ENCODE measurements at regions not wholly inside any gene's neighbourhood (a gene's known extent, or its start where the extent isn't known, plus 50 kb on each side); places are given as distances from the start of the nearest gene placed in this dataset.

DNA sequence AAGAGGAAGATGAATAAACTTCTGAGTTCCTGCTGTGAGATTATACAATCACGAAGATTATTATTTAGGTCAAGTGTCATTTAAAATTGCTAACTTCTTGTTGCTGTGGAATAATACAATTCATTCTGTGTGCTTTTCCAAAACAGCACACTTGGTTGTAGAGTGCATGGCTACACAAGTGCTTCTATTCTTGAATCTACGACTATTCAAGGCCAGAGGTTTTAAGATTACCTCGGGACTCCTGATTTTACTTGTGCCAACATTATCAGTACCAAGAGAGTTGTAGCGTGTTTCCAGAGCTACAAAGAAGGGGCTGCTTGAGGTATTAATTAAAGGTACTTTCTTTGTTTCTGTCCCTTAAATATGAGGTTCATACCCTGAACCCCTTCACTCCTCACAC lies 234.0 kb upstream of the PCDH9 start:
- no peaks in the 10 kb centered on the region for H3K4me1 ChIP-seq (ENCODE audit: control insufficient read depth, insufficient read depth, low read length)
- H3K27ac ChIP-seq (ENCODE audit: extremely low read depth, low read depth, low read length) = no peak overlapping the region
- H3K9me3 ChIP-seq (ENCODE audit: control insufficient read depth, insufficient read depth, low read depth, low read length) = no peaks in the 10 kb centered on the region
- no peaks in the 10 kb centered on the region for H3K36me3 ChIP-seq (ENCODE audit: control insufficient read depth in 2 of 2, insufficient read depth in 1 of 2, low read length in 2 of 2)
- H3K4me3 ChIP-seq (ENCODE audit: low read depth, low read length) = no peak overlapping the region
- ChIA-PET POLR2A (no interaction called here), CTCF (no interaction called here)
- TF ChIP-seq ZNF707 (tag by site-specific recombination; IDR thresholded peaks at IDR 0.05) (no peak), ZNF510 (tag by site-specific recombination; IDR thresholded peaks at IDR 0.05; ENCODE audit: insufficient replicate concordance) (no peak), ZNF114 (tag by site-specific recombination; IDR thresholded peaks at IDR 0.05) (no peak), BCL11B (tag by site-specific recombination; IDR thresholded peaks at IDR 0.05; ENCODE audit: low read depth) (no peak), ZNF175 (tag by site-specific recombination; IDR thresholded peaks at IDR 0.05) (no peak), ZNF501 (tag by site-specific recombination; IDR thresholded peaks at IDR 0.05) (no peak), ZNF549 (tag by site-specific recombination; IDR thresholded peaks at IDR 0.05) (no peak), RBAK (tag by site-specific recombination; IDR thresholded peaks at IDR 0.05) (no peak), ZNF202 (tag by site-specific recombination; IDR thresholded peaks at IDR 0.05; ENCODE audit: borderline replicate concordance) (no peak), ZNF214 (tag by site-specific recombination; IDR thresholded peaks at IDR 0.05; ENCODE audit: borderline replicate concordance) (no peak)
- TF ChIP-seq, protein P1, sequence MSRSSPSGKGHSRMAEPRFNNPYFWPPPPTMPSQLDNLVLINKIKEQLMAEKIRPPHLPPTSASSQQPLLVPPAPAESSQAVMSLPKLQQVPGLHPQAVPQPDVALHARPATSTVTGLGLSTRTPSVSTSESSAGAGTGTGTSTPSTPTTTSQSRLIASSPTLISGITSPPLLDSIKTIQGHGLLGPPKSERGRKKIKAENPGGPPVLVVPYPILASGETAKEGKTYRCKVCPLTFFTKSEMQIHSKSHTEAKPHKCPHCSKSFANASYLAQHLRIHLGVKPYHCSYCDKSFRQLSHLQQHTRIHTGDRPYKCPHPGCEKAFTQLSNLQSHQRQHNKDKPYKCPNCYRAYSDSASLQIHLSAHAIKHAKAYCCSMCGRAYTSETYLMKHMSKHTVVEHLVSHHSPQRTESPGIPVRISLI (tag by site-specific recombination; IDR thresholded peaks at IDR 0.05) = no peak
- TF ChIP-seq, protein P2, sequence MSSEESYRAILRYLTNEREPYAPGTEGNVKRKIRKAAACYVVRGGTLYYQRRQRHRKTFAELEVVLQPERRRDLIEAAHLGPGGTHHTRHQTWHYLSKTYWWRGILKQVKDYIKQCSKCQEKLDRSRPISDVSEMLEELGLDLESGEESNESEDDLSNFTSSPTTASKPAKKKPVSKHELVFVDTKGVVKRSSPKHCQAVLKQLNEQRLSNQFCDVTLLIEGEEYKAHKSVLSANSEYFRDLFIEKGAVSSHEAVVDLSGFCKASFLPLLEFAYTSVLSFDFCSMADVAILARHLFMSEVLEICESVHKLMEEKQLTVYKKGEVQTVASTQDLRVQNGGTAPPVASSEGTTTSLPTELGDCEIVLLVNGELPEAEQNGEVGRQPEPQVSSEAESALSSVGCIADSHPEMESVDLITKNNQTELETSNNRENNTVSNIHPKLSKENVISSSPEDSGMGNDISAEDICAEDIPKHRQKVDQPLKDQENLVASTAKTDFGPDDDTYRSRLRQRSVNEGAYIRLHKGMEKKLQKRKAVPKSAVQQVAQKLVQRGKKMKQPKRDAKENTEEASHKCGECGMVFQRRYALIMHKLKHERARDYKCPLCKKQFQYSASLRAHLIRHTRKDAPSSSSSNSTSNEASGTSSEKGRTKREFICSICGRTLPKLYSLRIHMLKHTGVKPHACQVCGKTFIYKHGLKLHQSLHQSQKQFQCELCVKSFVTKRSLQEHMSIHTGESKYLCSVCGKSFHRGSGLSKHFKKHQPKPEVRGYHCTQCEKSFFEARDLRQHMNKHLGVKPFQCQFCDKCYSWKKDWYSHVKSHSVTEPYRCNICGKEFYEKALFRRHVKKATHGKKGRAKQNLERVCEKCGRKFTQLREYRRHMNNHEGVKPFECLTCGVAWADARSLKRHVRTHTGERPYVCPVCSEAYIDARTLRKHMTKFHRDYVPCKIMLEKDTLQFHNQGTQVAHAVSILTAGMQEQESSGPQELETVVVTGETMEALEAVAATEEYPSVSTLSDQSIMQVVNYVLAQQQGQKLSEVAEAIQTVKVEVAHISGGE (tag by site-specific recombination; conservative IDR thresholded peaks at IDR 0.05; ENCODE audit: low read depth) = no peak

DNA sequence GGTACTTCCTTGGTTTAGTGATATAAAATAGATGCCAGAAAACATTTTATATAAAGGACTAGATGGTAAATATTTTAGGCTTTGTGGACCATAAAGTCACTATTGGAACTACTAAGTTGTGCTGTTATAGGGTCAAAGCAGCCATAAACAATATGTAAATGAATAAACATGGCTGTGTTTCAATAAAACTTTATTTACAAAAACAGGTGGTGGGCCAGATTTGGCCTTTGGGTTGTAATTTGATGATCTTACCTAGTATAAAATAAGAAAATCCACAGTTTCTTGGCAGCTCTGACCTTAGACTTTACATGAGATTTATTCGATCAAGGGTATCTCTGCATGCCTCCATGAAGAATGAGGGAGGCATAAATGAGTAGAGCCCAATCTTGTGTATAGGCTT lies 232.0 kb upstream of the PCDH9 start:
- Histone ChIP-seq H3K9me3 (ENCODE audit: control insufficient read depth, insufficient read depth, low read depth, low read length) (no peaks in the 10 kb centered on the region), H3K4me1 (ENCODE audit: control insufficient read depth, insufficient read depth, low read length) (no peaks in the 10 kb centered on the region), H3K4me3 (ENCODE audit: low read depth, low read length) (no peak overlapping the region), H3K36me3 (ENCODE audit: control insufficient read depth in 2 of 2, insufficient read depth in 1 of 2, low read length in 2 of 2) (no peaks in the 10 kb centered on the region), H3K27ac (ENCODE audit: extremely low read depth, low read depth, low read length) (no peak overlapping the region)
- ChIA-PET POLR2A (no interaction called here), CTCF (no interaction called here)
- TF ChIP-seq BCL11A (tag by site-specific recombination; IDR thresholded peaks at IDR 0.05; ENCODE audit: low read depth) = no peak
- no peak for TF ChIP-seq MYNN (tag by site-specific recombination; IDR thresholded peaks at IDR 0.05; ENCODE audit: borderline replicate concordance)
- TF ChIP-seq, protein P3, sequence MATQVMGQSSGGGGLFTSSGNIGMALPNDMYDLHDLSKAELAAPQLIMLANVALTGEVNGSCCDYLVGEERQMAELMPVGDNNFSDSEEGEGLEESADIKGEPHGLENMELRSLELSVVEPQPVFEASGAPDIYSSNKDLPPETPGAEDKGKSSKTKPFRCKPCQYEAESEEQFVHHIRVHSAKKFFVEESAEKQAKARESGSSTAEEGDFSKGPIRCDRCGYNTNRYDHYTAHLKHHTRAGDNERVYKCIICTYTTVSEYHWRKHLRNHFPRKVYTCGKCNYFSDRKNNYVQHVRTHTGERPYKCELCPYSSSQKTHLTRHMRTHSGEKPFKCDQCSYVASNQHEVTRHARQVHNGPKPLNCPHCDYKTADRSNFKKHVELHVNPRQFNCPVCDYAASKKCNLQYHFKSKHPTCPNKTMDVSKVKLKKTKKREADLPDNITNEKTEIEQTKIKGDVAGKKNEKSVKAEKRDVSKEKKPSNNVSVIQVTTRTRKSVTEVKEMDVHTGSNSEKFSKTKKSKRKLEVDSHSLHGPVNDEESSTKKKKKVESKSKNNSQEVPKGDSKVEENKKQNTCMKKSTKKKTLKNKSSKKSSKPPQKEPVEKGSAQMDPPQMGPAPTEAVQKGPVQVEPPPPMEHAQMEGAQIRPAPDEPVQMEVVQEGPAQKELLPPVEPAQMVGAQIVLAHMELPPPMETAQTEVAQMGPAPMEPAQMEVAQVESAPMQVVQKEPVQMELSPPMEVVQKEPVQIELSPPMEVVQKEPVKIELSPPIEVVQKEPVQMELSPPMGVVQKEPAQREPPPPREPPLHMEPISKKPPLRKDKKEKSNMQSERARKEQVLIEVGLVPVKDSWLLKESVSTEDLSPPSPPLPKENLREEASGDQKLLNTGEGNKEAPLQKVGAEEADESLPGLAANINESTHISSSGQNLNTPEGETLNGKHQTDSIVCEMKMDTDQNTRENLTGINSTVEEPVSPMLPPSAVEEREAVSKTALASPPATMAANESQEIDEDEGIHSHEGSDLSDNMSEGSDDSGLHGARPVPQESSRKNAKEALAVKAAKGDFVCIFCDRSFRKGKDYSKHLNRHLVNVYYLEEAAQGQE (tag by site-specific recombination; IDR thresholded peaks at IDR 0.05) = no peak
- TF ChIP-seq ZNF585B (tag by site-specific recombination; IDR thresholded peaks at IDR 0.05) = no peak
- TF ChIP-seq ZSCAN30 (tag by site-specific recombination; IDR thresholded peaks at IDR 0.05) = no peak
- no peak for TF ChIP-seq ZNF549 (tag by site-specific recombination; IDR thresholded peaks at IDR 0.05)
- TF ChIP-seq ZNF664 (tag by site-specific recombination; IDR thresholded peaks at IDR 0.05) = no peak
- TF ChIP-seq ZNF777 (tag by site-specific recombination; IDR thresholded peaks at IDR 0.05; ENCODE audit: borderline replicate concordance) = no peak
- TF ChIP-seq ZNF473 (tag by site-specific recombination; IDR thresholded peaks at IDR 0.05) = no peak
- TF ChIP-seq, protein P4, sequence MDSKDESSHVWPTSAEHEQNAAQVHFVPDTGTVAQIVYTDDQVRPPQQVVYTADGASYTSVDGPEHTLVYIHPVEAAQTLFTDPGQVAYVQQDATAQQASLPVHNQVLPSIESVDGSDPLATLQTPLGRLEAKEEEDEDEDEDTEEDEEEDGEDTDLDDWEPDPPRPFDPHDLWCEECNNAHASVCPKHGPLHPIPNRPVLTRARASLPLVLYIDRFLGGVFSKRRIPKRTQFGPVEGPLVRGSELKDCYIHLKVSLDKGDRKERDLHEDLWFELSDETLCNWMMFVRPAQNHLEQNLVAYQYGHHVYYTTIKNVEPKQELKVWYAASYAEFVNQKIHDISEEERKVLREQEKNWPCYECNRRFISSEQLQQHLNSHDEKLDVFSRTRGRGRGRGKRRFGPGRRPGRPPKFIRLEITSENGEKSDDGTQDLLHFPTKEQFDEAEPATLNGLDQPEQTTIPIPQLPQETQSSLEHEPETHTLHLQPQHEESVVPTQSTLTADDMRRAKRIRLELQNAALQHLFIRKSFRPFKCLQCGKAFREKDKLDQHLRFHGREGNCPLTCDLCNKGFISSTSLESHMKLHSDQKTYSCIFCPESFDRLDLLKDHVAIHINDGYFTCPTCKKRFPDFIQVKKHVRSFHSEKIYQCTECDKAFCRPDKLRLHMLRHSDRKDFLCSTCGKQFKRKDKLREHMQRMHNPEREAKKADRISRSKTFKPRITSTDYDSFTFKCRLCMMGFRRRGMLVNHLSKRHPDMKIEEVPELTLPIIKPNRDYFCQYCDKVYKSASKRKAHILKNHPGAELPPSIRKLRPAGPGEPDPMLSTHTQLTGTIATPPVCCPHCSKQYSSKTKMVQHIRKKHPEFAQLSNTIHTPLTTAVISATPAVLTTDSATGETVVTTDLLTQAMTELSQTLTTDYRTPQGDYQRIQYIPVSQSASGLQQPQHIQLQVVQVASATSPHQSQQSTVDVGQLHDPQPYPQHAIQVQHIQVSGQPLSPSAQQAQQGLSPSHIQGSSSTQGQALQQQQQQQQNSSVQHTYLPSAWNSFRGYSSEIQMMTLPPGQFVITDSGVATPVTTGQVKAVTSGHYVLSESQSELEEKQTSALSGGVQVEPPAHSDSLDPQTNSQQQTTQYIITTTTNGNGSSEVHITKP (tag by site-specific recombination; IDR thresholded peaks at IDR 0.05) = no peak
- TF ChIP-seq FEZF1 (tag by site-specific recombination; IDR thresholded peaks at IDR 0.05) = no peak
- no peak for TF ChIP-seq ZNF785 (tag by site-specific recombination; IDR thresholded peaks at IDR 0.05)
- TF ChIP-seq ZNF677 (tag by site-specific recombination; IDR thresholded peaks at IDR 0.05) = no peak
